ENCODE measurements at regions not wholly inside any gene's neighbourhood (a gene's known extent, or its start where the extent isn't known, plus 50 kb on each side); places are given as distances from the start of the nearest gene placed in this dataset.
"Not testable (repeated sequence)": the region's sequence is repeated elsewhere in the genome, so short reads cannot be mapped to it uniquely, and the experiment has no call there.

DNA sequence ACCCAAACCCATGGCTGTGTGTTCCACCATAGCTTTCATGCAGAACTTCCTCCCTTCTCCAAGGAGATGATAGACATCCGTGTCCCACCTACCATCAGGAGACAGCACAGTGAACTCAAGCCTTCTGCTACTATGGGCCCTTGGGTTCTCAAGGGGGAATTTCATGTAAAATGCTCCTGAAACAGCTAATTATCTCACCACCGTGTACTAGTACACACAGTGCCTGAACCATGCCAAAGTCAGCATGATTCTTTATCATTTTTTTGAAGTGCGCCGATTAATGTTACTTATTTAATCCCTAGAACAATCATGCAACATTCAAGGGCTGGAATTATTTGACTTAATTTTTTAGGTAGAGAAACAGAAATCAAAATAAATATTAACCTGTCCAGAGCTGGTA lies 147.2 kb downstream of the PPIAL4A start:
- TF ChIP-seq EZH2 (IDR thresholded peaks at IDR 0.05; ENCODE audit: insufficient read depth, poor library complexity, severe bottlenecking); EZH2phosphoT487 (IDR thresholded peaks at IDR 0.05; ENCODE audit: insufficient read depth, low read depth): not testable (repeated sequence)
